Fibroblast of gingiva (primary cell): ENCODE measurements at regions not wholly inside any gene's neighbourhood (a gene's known extent, or its start where the extent isn't known, plus 50 kb on each side); places are given as distances from the start of the nearest gene placed in this dataset.
"Not testable (repeated sequence)": the region's sequence is repeated elsewhere in the genome, so short reads cannot be mapped to it uniquely, and the experiment has no call there.

Experiments used
- DNase-seq: peaks from one replicate; pipeline ENCODE4 v3.0.0-alpha.2; 2011; ENCODE audit warnings: low read depth

GRCh38 chr17:13659051-13659450 lies 57.3 kb upstream of the HS3ST3A1 start:
- not testable (repeated sequence) for DNase-seq

- no peak for DNase-seq
These were observed 64.3 kb upstream of the HS3ST3A1 start for GRCh38 chr17:13665872-13666635.

- DNase-seq = no peak
These were observed 69.6 kb upstream of the HS3ST3A1 start for GRCh38 chr17:13671341-13671740.

- DNase-seq = no peak
These were observed 70.0 kb upstream of the HS3ST3A1 start for GRCh38 chr17:13671771-13672170.

GRCh38 chr17:13678361-13678760 lies 76.6 kb upstream of the HS3ST3A1 start:
- no peak for DNase-seq

GRCh38 chr17:13678841-13679240 lies 77.1 kb upstream of the HS3ST3A1 start:
- DNase-seq = no peak

GRCh38 chr17:13688716-13689115 lies 87.0 kb upstream of the HS3ST3A1 start:
- DNase-seq = no peak

GRCh38 chr17:13690806-13691205 lies 89.1 kb upstream of the HS3ST3A1 start:
- DNase-seq = no peak

- DNase-seq = no peak
These were observed 93.2 kb upstream of the HS3ST3A1 start for GRCh38 chr17:13694934-13695333.

- DNase-seq = no peak
These were observed 97.1 kb upstream of the HS3ST3A1 start for GRCh38 chr17:13698832-13699231.

GRCh38 chr17:13699261-13699660 lies 97.5 kb upstream of the HS3ST3A1 start:
- DNase-seq = no peak

- no peak for DNase-seq
These were observed 100.5 kb upstream of the HS3ST3A1 start for GRCh38 chr17:13702266-13702665.

GRCh38 chr17:13704333-13704732 lies 102.6 kb upstream of the HS3ST3A1 start:
- DNase-seq = no peak

- no peak for DNase-seq
These were observed 103.5 kb upstream of the HS3ST3A1 start for GRCh38 chr17:13705221-13705620.

GRCh38 chr17:13721705-13722104 lies 120.0 kb upstream of the HS3ST3A1 start:
- DNase-seq = no peak

- peak; percentile 55 for DNase-seq
These were observed 123.7 kb upstream of the HS3ST3A1 start for GRCh38 chr17:13725288-13725990.

- DNase-seq = peak; percentile 67
These were observed 125.9 kb upstream of the HS3ST3A1 start for GRCh38 chr17:13727441-13728171.

- no peak for DNase-seq
These were observed 127.1 kb upstream of the HS3ST3A1 start for GRCh38 chr17:13728781-13729180.

- no peak for DNase-seq
These were observed 127.9 kb upstream of the HS3ST3A1 start for GRCh38 chr17:13729466-13730134.

GRCh38 chr17:13734880-13735279 lies 133.2 kb upstream of the HS3ST3A1 start:
- DNase-seq = no peak

GRCh38 chr17:13735444-13735843 lies 133.7 kb upstream of the HS3ST3A1 start:
- DNase-seq = peak; percentile 14

GRCh38 chr17:13735861-13736260 lies 134.1 kb upstream of the HS3ST3A1 start:
- peak; percentile 57 for DNase-seq
